Activated effector memory CD4-positive, alpha-beta T cell treated with anti-CD3 and anti-CD28 coated beads, Interleukin-2, amount 50 U/mL, for 16 hours (primary cell): ENCODE measurements at regions not wholly inside any gene's neighbourhood (a gene's known extent, or its start where the extent isn't known, plus 50 kb on each side); places are given as distances from the start of the nearest gene placed in this dataset.
"Not testable (repeated sequence)": the region's sequence is repeated elsewhere in the genome, so short reads cannot be mapped to it uniquely, and the experiment has no call there.

Experiments used
- DNase-seq: peaks from one replicate; pipeline ENCODE4 v3.0.0-alpha.2; 2020

GRCh38 chr4:11663114-11663513, 234.4 kb upstream of the HS3ST1 start:
- no peak for DNase-seq

DNA sequence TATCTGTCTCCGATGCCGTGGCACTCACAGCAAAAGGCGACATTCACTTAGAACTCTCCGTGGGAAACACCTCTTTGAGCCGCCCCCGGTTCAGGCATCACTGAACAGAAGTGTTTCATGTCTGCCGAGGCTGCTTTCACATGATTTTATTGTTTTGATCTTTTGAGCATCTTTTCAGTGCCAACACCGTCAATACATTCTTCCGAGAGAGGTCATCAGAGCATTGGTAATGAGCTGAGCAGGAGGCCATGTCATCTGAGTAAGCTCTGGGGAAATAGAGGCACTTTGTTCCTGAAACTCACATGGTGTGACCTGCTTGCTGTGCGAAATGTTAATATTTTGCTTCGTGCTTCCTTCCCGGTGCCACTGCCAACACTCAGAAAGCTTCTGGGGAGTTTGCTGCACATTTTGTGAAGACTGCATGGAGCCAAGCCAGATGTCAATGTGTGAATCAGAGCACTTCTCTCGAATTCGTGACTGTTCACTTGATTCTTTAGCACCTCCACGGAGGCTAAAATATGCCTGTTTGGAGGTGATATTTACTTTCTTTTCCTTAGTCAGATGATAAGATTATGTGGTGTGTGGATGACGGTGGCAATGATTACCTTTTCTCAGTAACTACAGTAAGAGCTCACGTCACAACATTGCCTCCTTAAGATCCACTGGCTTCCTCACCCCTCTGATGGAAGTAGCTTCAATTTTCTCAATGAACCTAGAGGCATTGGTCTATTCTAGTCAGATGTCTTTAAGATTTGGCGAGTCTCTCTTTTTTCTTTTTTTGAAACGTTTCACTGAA, 222.3 kb upstream of the HS3ST1 start:
- no peak for DNase-seq

GRCh38 chr4:11647433-11647832, 218.7 kb upstream of the HS3ST1 start:
- no peak for DNase-seq

DNA sequence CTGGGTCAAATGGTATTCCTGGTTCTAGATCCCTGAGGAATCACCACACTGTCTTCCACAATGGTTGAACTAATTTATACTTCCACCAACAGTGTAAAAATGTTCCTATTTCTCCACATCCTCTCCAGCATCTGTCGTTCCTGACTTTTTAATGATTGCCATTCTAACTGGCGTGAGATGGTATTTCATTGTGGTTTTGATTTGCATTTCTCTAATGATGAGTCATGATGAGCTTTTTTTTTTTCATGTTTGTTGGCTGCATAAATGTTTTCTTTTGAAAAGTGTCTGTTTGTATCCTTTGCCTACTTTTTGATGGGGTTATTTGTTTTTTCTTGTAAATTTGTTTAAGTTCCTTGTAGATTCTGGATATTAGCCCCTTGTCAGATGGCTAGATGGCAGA, 214.4 kb upstream of the HS3ST1 start:
- not testable (repeated sequence) for DNase-seq

GRCh38 chr4:11640584-11640983, 211.9 kb upstream of the HS3ST1 start:
- no peak for DNase-seq

DNA sequence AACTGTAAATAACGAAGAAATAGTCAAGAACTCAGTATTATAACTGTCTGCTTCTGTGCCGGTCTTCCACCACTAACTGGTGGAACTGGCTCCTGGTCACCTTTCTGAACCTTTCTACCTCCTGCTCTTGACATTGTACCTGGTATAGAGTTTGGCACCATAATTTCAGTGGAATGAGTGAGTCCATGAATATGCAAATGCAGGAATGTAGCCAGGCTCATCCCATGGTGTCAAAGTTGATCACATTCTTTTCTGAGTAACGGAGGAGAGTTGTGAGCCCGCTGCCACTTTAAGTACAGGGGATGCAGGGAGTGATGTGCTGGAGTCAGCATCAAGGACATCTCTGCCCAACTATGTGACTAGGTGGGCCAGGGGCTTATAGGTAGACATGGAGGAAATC, 207.9 kb upstream of the HS3ST1 start:
- DNase-seq = no peak

- DNase-seq = no peak
Observed at GRCh38 chr4:11636031-11636430, 207.3 kb upstream of the HS3ST1 start.

DNA sequence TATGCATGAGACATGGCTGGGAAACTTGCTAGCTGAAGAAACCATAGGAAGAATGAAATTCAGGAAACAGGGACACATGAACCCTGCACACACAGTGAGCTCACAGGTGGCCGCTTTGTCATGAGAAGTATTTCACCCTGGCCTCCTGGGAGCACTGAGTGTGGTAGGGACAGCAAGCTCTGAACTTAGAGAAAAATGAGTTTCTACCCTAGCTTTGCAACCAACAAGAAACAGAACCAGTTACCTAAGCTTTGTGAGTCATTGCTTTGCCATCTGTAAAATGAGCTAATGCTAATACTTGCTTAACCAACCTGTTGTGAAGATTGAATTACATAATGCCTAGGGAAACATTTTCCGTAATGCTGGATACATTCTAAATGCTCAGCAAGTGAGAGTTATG, 206.6 kb upstream of the HS3ST1 start:
- DNase-seq = no peak

GRCh38 chr4:11634283-11634682, 205.6 kb upstream of the HS3ST1 start:
- no peak for DNase-seq

DNA sequence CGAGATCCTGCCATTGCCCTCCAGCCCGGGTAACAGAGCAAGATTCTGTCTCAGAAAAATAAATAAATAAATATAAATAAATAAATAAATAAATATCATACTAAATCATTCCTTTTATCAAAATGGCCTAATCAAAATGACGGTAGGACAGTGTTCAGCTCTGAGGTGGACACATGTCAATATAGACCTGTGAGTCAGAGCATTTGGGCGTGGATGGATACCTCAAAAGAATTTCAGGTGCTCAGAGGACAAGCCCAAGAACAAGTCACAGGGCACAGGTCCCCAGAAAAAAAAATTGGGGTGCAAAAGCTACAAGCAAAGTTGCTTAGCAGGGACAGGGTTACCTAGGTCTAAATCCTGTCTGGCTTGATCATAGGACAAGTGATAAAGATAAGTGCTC, 204.7 kb upstream of the HS3ST1 start:
- DNase-seq = no peak

DNA sequence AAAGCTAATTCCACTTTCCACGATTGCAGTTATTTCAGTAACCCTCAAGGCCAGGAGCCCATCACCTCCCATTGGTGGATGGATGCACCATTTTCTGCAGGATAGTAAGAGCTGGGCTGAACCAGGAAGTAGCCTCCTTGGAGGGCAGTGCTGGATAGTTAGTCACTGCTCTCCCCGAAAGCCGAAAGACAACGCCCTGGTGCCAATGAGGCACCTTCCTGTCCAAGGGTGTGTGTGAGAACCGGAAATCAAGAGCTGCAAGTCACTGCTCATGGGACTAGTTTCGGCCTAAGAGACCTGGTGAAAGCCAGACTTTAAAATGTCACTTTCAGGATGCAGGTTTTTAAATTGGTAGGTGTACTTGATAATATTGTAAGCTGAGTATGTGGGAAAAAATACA, 203.8 kb upstream of the HS3ST1 start:
- DNase-seq = no peak

- DNase-seq = no peak
Observed at GRCh38 chr4:11632025-11632424, 203.3 kb upstream of the HS3ST1 start.

GRCh38 chr4:11631416-11631815, 202.7 kb upstream of the HS3ST1 start:
- no peak for DNase-seq

- no peak for DNase-seq
Observed at GRCh38 chr4:11628093-11628725, 199.5 kb upstream of the HS3ST1 start.

DNA sequence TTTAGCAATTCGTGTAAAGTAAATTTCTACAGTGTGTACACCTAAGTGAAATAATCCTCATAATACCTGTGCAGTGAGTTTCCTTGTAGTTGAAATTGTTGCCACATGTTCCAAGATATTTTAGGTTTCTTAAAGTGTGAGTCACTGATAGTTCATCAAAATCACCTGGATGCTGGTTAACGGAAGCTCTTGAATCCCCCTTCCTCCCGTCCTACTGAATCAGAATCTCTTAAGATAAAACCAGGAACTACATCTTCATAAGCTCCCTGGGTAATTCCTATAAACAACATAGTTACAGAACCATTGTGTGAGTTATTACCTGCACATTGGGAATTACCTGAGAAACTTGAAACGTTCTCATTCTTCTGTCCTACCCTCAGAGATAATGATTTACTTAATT, 197.4 kb upstream of the HS3ST1 start:
- no peak for DNase-seq

- DNase-seq = no peak
Observed at GRCh38 chr4:11625211-11625610, 196.5 kb upstream of the HS3ST1 start.

DNA sequence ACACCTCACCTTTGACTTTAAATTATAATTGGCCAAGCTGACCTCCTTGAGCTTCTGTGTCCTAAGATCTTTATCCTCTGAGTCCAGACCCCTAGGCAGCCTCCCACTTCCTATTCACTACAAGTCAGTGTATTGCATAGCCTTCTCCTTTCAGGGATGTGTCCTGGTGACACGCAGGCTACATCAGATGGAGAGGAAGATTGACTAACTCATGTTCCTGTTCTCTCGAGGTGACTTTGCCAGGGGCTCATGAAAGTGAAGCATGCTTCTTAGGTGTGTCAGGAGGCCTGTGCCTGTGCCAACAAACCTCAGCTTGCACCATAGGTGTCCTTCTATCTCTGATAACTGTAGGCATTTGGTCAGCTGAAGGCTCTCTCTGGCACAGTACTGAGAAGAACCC, 195.7 kb upstream of the HS3ST1 start:
- DNase-seq = no peak

- no peak for DNase-seq
Observed at GRCh38 chr4:11623726-11624037, 195.0 kb upstream of the HS3ST1 start.

GRCh38 chr4:11622961-11623725, 194.4 kb upstream of the HS3ST1 start:
- DNase-seq = no peak

DNA sequence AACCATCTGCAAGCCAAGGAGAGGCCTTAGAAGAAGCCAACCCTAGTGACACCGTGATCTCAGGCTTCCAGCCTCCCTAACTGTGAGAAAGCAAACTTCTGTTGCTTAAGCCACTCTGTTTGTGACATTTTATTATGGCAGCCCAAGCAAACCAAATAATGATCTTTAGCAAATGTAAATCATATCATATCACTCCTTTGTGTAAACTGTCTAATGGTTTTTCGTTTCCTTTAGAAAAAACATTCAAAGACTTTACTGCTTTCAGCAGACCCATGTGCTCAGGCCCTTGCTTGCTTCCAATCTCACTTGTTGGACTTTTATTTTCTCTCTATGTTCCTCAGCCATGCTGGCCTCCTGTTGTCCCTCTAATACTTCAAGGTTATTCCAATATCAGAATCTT, 192.2 kb upstream of the HS3ST1 start:
- no peak for DNase-seq

- no peak for DNase-seq
Observed at GRCh38 chr4:11618666-11619282, 190.1 kb upstream of the HS3ST1 start.

- DNase-seq = no peak
Observed at GRCh38 chr4:11616856-11617255, 188.2 kb upstream of the HS3ST1 start.

- DNase-seq = no peak
Observed at GRCh38 chr4:11615601-11616000, 186.9 kb upstream of the HS3ST1 start.

- DNase-seq = no peak
Observed at GRCh38 chr4:11614426-11614825, 185.7 kb upstream of the HS3ST1 start.
